ENCODE measurements at regions not wholly inside any gene's neighbourhood (a gene's known extent, or its start where the extent isn't known, plus 50 kb on each side); places are given as distances from the start of the nearest gene placed in this dataset.

DNA sequence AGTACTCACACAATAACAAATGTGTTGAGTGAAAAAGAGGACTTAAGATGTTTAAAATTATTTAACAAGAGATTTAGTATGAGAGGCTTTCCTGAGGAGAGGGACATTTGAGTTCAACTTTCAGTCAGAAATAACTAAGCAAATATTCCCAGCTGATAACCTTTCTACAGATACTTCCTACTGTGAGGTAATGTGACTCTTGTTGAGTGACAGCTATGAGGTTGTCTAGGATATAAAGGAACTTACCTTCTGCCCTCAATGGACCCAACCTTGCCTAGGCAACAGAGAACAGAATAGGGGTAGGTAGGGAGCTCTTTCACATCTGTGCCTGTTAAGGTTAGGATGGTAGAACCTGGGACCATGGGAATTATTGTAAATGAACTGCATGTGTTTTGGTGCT, 54.7 kb downstream of the GLUD2 start:
- DNase-seq: no peak

DNA sequence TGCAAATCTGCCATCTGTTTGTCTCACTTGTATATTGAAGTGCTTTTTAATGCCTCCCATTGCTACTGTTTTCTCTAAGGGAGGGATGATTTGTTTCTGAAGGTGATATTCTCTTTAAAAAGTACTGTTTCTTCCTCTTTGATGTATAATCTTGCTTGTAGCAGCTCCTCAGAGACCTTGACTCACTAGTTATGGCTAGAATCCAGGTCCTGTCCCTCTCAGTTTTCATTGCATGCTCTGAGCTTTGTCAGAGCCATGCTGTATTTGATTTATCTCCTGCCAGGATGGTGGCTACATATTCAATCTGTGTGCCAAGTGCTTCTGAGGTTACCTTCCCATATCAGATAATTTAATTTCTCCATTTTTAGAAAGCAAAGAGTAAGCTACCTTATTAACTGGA, 56.0 kb downstream of the GLUD2 start:
- peak; percentile 37 for DNase-seq

- no peak for DNase-seq
These were observed 59.2 kb downstream of the GLUD2 start for GRCh38 chrX:121106484-121107235.

DNA sequence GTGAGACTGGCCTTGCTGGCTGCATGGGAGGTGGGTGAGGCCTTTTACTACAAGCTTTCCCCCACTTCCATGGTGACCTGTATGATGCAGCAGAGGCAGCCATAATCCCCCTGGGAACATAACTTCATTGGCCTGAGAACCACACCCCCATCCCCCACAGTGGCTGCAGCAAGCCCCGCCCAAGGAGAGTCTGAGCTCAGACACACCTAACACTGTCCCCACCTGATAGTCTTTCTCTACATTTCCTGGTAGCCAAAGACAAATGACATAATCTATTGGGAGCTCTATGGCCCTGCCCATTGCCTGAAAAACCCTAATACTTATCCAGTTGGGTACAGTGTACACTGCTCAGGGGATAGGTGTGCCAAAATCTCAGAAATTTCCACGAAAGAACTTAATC, 62.6 kb downstream of the GLUD2 start:
- no peak for DNase-seq

GRCh38 chrX:121110536-121110935, 63.1 kb downstream of the GLUD2 start:
- no peak for DNase-seq

- no peak for DNase-seq
These were observed 67.3 kb downstream of the GLUD2 start for GRCh38 chrX:121114691-121115090.

DNA sequence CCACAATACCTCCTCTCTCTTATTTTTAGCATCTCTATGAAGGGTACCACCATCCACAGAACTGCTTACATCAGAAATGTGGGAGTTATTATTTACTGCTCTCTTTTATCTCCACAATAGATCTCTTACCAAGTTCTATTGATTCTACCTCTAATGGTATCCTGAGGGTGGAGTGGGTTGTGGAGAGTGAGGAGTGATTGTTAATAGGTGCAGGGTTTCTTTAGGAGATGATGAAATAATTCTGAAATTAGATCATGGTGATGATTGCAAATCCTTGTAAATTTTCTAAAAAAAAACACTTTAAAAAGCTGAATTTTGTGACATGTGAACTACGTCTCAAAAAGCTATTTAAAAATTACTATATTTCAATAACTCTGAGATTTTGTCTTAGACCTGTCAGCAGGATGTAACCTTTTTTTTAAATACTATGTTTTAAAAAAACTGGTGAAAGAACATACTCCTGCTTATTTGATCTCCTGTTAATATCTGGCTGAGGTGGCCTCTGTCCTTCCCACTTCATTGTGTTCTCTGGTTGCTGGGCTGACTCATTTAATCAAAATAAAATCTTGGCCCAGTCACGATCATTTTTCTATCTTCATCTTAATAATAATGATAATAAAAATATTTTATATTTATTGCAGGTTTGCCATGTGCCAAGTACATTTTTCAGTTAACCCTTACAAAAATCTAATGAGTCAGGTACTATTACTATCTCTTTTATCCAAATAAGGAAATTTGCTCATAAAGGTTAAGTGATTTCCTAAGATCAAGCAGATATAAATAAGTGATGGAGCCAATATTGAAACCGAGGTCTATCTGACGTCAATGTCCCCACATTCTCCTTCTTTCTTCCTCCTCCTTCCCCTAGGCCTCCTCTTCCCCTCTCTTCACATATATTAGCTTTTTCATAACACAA, 73.5 kb downstream of the GLUD2 start:
- DNase-seq: no peak

- no peak for DNase-seq
These were observed 74.9 kb downstream of the GLUD2 start for GRCh38 chrX:121122332-121122731.

- DNase-seq: peak; percentile 58
These were observed 81.8 kb downstream of the GLUD2 start for GRCh38 chrX:121128925-121129877.

- no peak for DNase-seq
These were observed 85.3 kb downstream of the GLUD2 start for GRCh38 chrX:121132675-121133074.

DNA sequence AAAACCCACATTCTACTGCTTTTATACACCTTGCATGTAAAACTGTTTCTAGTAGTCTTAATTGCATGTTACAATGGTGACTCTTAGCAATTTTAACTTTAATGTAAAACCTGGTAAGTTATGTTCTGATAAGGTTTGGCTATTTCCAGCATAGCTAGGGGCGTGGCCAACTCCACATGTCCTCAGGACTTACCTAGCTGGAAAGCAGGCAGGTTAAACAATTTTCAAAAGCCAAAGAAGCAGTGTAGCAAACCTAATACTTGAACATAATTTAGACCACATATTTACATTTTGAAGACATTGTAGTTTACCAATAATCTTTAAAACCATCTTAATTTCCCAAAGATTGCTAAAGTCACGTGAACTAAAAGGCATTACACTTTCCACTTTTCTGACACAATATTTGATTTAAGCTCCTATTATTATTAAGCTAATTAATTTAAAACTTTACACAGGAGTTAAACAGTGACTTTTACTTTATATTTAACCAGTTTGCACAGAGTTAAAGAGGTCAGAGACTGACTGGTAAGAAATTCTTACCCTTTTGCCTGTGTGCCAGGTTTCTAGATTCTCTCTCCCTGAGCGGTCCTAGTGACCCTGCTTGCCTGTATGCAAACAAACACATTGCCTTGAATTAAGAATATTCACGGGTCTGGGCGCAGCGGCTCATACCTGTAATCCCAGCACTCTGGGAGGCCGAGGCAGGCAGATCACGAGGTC, 88.2 kb downstream of the GLUD2 start:
- DNase-seq: no peak

DNA sequence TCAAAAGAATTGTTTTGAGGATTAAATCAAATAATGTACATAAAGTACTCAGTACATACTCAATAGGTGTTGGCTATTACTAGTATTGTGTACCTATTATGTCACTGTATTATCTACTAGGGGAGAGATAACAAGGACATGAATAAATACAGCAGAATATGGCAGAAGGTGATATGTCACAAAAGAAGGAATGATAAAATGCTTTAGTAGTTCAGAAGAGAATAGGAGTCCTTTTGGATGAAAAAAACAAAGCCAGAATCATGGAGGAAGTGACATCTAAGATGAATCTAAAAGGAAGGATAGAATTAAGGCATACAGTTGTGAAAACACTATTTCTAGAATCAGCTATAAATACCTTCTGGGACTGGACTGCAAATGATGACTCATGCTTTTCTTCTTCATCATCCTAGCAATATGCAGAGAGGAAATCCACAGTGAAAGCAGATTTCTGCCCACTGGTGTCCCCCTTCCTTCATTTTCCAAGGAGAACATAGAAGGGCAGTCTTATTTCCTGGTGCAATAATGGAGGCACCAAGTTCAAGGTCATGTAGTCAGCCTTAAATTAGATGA, 98.7 kb downstream of the GLUD2 start:
- DNase-seq: no peak

- no peak for DNase-seq
These were observed 102.8 kb downstream of the GLUD2 start for GRCh38 chrX:121150217-121150616.

GRCh38 chrX:121151293-121151692, 103.9 kb downstream of the GLUD2 start:
- no peak for DNase-seq

GRCh38 chrX:121154858-121155404, 107.5 kb downstream of the GLUD2 start:
- DNase-seq: no peak

DNA sequence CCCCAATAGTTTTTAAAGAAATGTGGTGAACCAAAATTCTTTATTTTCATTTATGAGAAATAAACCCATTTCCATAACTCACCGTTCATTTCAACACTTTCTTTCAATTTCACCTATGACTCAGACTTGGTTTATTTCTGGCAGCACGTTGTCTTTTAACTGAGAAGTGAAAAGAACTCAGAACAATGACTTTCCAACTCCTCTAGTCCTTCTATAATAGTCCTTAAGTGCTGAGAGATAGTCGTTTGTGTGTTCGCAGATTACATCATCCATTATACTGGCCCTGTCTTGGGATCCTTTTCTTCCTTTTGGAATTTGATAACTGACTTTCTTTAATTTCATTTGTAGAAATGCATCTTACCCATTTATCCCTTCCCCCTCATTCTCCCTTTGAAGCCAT, 113.6 kb downstream of the GLUD2 start:
- no peak for DNase-seq

DNA sequence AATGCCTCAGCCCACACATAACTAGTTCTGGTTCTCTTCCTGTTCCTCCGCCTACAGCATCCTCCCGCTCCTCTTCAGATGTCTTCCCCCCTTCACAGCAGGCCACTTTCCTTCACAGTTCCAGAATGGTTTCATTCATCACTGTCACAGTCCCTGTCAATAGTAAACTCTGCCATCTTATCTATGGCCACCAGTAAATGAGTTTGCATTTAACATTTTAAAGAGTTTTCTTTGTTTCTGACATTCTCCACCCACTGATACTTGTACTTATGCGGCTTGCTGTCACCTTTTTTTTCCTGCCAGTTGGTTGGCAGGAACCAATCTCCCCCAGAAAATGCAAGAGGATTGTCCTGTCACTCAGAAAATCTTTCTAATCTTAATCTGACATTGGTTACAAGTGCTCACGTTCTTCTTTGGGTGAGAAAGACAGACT, 114.1 kb downstream of the GLUD2 start:
- no peak for DNase-seq

- no peak for DNase-seq
These were observed 116.0 kb downstream of the GLUD2 start for GRCh38 chrX:121163443-121163842.

GRCh38 chrX:121165930-121166359, 118.5 kb downstream of the GLUD2 start:
- no peak for DNase-seq

DNA sequence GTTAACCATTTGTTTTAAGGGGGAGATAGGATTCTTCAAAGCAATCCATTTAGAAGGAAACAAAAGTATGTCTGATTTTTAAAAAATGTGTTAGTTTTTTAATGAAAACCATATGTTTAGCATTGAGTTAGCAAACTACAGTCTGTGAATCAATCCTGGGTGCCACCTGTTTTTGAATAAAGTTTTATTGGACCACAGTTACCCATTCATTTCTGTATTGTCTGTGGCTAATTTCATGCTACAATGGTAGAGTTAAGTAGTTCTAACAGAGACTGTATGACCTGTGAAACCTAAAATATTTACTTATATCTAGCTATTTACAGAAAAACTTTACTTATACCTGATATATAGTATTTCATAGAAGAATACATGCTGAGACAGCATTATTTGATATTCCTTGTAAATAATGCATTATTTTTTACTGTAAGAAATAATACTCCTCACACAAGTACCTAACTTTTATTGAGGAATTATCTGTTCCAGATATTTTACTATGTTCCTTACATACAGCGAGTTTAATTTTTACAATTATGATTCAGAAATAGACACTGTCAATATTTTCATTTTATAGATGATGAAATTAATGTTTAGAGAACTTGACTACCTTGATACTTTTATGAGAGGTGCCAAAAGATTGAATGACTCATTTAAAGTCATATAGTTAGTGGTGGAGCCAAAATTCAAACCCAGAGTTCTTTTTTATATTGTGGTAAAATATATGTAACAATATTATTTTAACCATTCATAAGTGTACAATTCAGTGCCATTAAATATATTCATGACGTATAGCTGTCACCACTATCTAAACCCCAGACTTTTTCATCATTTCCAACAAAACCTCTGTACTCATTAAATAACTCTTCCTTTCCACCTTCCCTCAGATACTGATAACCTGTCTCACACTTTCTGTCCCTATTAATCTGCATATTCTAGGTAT, 122.0 kb downstream of the GLUD2 start:
- no peak for DNase-seq
